ENCODE measurements at regions not wholly inside any gene's neighbourhood (a gene's known extent, or its start where the extent isn't known, plus 50 kb on each side); places are given as distances from the start of the nearest gene placed in this dataset.
A peak's percentile ranks its signal among the peaks of the same experiment; 100 is the strongest.

- no peak for DNase-seq (ENCODE audit: low read depth, low spot score)
Measured at GRCh38 chr2:65744477-65745200, 312.2 kb upstream of the SPRED2 start.

DNA sequence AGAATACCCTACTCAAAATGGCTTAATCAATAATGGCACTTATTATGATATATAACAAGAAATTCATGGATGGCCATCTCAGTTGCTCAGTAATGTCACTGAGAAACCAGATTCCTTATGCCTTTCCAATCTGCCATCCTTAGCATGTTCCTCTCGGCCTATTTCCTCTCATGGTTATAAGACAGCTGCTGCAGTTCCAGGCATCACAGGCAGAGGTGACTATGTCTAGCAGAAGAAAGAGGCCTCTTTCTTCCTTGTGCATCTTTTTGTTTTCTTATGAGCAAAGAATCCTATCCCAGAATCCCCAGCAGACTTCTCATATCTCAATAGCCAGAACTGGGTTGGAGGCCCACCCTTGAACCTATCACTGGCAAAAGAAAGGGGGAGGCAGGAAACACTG is 310.6 kb upstream of the SPRED2 start:
- no peak for DNase-seq (ENCODE audit: low read depth, low spot score)

DNA sequence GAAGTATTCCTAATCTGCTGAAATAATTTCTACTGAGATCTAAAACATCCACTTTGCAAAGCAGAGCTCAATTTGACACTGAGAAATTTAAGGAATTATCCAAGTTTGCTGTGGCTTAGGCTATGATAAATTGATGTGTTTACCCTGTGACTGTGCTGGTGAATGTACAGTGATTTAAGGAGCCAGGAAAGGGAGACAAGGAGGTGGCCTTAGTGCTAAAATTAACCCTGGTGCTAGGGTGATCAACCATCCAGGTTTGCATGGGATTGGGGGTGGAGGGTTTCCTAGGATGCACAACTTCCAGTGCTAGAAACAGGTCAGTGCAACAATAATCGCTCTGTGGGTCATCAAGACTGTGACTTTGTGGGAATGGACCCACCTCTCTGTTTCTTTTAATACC is 307.5 kb upstream of the SPRED2 start:
- DNase-seq (ENCODE audit: low read depth, low spot score) = no peak

DNA sequence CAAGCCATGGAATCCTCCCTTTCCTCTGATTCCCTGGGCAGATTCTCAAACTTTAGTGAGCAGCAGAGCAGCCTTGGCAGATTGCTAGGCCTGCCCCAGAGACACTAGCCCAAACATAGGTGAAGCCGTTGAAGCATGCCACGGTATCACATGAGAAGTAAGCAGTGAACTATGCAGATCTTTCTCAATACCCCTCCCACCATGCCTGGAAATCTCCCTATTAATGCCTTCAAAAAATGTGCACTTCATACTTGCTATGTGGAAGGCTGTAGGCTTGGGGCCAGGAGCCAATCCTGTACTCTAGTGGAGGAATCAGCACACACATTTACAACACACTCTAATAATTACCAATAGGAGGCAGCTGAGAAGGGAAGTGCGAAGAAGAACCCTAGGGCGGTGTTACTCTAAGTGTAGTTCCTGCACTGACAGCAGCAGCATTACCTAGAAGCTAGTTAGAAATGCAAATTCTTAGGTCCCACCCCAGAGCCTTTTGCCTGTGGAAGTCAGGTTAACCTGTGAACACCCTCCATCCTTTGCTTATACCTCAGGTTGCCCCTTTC is 305.1 kb upstream of the SPRED2 start:
- no peak for DNase-seq (ENCODE audit: low read depth, low spot score)

DNA sequence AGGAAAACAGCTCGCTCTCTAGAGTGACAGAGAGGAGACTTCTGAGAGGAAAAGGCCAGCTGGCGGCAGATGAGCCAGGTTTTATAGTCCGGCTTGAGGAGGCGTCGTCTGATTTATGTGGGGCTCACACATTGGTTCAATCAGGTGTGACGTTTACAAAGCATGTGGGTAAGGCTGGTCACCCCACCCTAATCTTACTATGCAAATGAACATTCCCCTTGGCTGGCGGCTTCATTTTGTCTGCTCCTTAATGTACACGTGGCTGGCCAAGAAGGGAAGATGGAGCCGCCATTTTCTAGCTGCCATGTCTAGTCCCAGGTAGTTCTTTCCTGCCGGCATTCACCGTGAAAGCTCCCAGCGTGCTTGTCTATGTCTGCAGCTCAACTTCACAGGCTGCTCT is 299.1 kb upstream of the SPRED2 start:
- DNase-seq (ENCODE audit: low read depth, low spot score) = no peak

- no peak for DNase-seq (ENCODE audit: low read depth, low spot score)
Measured at GRCh38 chr2:65730186-65730585, 297.8 kb upstream of the SPRED2 start.

DNA sequence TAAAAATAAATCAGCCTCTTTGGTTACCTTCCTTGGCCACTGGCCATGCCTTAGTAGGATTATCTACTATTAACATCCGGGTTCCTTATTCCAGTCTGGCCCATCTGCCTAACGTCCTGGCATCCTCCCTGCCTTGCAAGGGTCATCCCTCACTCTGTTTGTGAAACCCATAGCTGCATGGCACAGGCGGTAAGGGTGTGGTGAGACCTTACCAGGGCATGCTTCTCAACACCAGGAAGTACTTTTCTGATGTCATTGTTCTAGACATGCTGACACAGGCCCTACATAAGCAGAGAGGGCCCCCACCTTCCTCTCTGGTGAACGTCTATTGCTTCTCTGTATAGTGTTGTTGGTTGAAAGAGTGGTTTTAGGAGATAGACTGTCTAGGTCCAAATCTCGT is 296.8 kb upstream of the SPRED2 start:
- no peak for DNase-seq (ENCODE audit: low read depth, low spot score)

DNA sequence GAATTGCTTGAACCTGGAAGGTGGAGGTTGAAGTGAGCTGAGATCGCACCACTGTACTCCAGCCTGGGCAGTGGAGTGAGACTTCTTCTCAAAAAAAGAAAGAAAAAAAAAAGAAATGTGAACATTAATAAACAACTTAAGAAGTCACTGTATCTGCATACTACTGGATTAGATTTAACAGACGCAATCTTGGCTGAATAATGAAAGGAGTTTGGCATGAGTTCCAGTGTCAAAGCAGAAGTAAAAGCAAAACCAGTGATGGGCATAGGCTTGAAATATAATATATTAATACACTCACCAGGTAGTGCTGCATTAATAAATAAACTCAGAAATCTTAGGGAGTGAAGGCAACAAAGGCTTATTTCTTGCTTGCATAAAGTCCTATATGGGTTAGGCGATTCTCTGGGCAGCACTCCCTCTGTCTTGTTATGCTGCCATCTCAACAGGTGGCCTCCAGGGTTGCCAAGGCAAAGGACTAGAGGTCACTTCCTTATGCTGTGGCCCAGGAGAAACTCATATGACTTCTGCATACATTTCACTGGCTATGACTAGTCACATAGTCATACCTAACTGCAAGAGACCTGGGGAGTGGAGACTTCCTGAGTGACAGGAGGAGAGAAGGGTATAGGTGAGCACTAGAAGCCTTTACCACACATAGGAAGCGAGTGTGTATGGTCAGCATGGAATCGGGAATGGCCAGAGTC is 296.2 kb upstream of the SPRED2 start:
- no peak for DNase-seq (ENCODE audit: low read depth, low spot score)

GRCh38 chr2:65727816-65728215 is 295.4 kb upstream of the SPRED2 start:
- DNase-seq (ENCODE audit: low read depth, low spot score) = no peak

- no peak for DNase-seq (ENCODE audit: low read depth, low spot score)
Measured at GRCh38 chr2:65727381-65727780, 295.0 kb upstream of the SPRED2 start.

DNA sequence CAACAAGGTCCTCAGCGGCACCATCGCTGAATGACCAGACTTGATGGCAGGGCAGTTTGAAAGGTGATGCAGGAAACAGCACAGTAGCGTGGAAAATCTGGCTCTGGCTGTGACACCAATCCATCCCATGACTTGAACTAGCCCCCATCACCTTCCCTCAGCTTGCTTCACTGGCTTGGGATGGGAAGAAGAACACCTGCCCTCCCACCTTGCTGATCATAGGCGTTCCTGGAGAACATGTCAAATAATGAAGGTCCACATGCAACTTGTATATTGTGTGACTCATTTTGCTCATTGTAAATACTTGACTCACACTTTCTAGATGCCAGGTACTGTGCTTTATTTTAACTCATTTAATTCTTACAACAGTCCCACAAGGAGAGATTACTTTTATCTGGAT is 292.4 kb upstream of the SPRED2 start:
- DNase-seq (ENCODE audit: low read depth, low spot score) = no peak

- no peak for DNase-seq (ENCODE audit: low read depth, low spot score)
Measured at GRCh38 chr2:65724336-65724735, 291.9 kb upstream of the SPRED2 start.

DNA sequence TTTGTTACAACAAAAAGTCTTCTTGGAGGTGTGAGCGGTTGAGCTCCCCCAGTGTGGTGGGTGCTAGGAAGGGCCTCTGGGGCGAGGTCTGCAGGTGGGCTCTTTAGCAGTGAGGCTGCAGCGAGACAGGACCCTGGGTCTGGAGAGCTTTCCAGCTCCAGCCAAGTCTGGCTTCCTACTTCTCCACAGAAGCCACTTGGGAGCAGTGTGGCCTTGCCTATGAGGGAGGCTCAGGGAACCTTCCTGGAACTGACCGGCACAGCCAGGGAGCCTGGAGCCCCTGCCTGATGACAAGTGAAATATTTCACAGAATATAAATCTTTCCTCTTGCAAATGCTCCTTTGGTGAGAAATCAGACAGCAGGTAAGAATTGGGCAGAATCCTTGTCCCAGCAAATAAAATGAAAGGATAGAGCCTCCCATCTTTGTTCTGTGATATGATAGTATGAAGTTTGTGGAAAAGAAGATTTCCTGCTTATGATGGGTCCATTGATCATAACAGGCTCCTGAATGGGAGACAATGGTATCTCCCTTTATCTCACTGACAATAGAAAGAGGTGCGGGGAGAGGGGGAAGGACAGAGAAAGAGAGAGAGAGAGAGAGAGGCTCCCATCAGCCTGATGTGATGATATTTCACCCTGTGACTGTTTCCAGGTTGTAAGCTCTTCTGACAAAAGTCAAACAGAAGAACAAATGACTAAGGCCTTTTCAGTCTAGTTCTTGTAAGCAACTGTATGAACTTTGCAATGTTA is 289.8 kb upstream of the SPRED2 start:
- peak; percentile 25 for DNase-seq (ENCODE audit: low read depth, low spot score)

GRCh38 chr2:65716698-65717097 is 284.3 kb upstream of the SPRED2 start:
- DNase-seq (ENCODE audit: low read depth, low spot score) = no peak

DNA sequence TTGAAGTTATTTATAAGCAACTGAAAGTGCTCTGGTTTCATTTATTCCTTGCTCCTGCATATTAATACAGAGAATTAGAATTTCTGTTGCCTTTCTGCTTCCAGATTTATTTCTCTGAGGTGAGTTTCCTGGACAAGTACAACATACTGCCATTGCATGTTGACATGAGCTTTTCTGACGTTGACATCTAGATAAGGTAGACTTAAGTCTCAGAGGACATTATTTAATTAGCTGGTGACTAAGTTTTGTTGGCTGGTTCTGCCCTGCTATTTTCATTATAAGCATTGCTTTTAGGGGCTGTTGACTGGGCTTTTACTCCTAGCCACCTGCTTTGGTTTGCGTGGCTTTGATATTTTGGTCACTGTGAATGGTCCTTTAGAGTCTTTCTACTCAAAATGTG is 282.9 kb upstream of the SPRED2 start:
- no peak for DNase-seq (ENCODE audit: low read depth, low spot score)

GRCh38 chr2:65714866-65715265 is 282.5 kb upstream of the SPRED2 start:
- DNase-seq (ENCODE audit: low read depth, low spot score) = no peak

GRCh38 chr2:65711863-65712262 is 279.5 kb upstream of the SPRED2 start:
- no peak for DNase-seq (ENCODE audit: low read depth, low spot score)

GRCh38 chr2:65710779-65711295 is 278.4 kb upstream of the SPRED2 start:
- DNase-seq (ENCODE audit: low read depth, low spot score) = peak; percentile 28

- DNase-seq (ENCODE audit: low read depth, low spot score) = no peak
Measured at GRCh38 chr2:65710356-65710755, 278.0 kb upstream of the SPRED2 start.

DNA sequence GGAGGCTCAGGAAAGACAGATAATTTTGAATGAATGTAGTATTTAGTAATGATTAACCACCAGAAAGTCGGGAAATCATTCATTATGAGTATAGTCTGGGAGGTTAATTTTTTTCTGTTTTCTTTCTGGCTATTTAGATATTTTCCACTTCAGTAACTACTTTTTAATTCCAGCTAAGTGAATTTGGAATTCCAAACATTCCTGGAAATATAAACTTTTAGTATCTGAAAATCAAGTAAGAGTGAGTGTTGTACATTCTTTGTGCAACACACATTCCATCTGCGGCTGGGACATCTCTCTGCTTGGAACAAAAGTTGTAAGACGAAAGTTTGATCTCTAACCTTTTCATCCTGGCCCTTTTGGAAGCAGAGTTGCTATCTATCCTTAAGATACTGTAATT is 275.7 kb upstream of the SPRED2 start:
- DNase-seq (ENCODE audit: low read depth, low spot score) = no peak

- no peak for DNase-seq (ENCODE audit: low read depth, low spot score)
Measured at GRCh38 chr2:65706411-65706810, 274.0 kb upstream of the SPRED2 start.

DNA sequence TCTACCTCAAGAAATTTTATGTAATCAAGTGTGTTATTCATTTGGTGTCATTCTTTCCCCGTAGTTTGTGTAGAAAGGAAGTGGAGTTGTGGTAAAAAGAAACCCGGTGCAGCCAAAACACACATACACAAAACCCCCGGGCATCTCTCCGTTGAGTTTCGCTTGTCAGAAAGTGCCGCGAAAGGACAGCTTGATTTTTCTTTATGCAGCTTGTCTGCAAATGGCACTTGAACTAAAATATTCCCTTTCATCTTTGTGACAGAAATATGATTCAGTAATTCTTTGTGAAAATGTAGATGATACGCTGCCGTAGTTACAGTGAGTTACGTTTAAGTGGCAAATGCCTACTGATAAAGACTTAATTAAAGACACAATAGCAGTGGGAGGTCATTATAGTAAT is 268.8 kb upstream of the SPRED2 start:
- DNase-seq (ENCODE audit: low read depth, low spot score) = no peak
